GM21576 (cell line): ENCODE measurements at regions not wholly inside any gene's neighbourhood (a gene's known extent, or its start where the extent isn't known, plus 50 kb on each side); places are given as distances from the start of the nearest gene placed in this dataset.

Source experiments
- ATAC-seq: cut with Tn5 transposase; IDR thresholded peaks from one replicate; pipeline ENCODE4 v1.9.1; 2021; ENCODE audit warnings: mild to moderate bottlenecking, moderate library complexity; ENCODE audit not compliant: unreplicated experiment

DNA sequence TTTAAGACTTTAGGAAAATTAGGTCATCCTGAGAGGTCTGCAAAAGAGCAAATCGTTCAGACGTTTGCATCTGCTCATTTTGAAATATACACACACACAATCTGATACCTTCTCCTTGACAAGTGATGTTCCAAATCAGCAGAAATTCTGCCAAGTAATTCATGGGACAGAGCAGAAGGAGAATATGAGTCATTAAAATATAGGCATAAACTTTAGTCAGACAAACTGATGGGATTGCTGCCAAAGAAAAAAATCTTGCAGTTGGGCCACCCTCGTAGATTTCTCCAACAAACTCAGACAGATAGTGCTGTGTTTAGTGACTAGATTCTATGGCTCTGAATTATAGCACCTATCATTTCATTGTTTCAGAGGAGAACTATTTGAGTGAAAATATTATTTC lies 336.3 kb downstream of the NYAP2 start:
- ATAC-seq: no peak

DNA sequence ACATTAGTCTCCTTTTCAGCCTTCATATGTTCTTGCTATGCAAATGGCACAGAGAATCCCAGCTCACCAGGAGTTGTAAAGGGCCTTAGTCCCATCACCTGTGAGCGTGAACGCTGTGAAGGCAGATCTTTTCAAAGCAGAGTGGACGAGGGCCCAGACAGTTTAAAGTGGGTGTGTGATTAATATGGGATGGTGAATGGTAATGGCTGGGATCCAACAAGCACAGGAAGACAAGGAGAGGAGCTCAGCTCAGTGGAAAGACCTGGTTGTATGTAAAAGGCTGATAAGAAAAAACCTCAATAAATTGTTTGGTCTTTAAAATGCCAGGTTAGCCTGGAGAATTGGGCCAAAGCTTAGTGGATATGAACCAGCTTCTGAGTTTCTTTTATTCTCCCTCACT lies 326.2 kb downstream of the NYAP2 start:
- no peak for ATAC-seq
